Transverse colon (tissue), 4 donors: ENCODE measurements at regions not wholly inside any gene's neighbourhood (a gene's known extent, or its start where the extent isn't known, plus 50 kb on each side); places are given as distances from the start of the nearest gene placed in this dataset.

Experiments used
- EP300 ChIP-seq: sonication (generic); formaldehyde crosslinking; IDR thresholded peaks from one replicate; pipeline ENCODE4 v1.6.1; 2017; ENCODE audit warnings: antibody characterized with exemption, low read depth
- POLR2A ChIP-seq: fragments of 450-650 bp; IDR thresholded peaks from one replicate; pipeline ENCODE4 v1.6.1; 2016; ENCODE audit warnings: antibody characterized with exemption, mild to moderate bottlenecking, moderate library complexity
- POLR2AphosphoS5 ChIP-seq, 3 donors: sonication (generic); formaldehyde crosslinking; IDR thresholded peaks; one replicate each; pipeline ENCODE4 v1.6.1; 2016; ENCODE audit warnings: antibody characterized with exemption in 3 of 3
- TF ChIP-seq, protein P1 (sequence below), 5 experiments: fragments of 200-600 bp in 3 of 5; fragments of 450-650 bp in 2 of 5; sonication (generic) in 3 of 5; IDR thresholded peaks; 1 replicate in 2 of 5; 2 replicates in 3 of 5; pipeline ENCODE4 v1.5.1; 2016 to 2017; ENCODE audit warnings: antibody characterized with exemption in 5 of 5, inconsistent platforms in 3 of 5, mild to moderate bottlenecking in 2 of 5, moderate library complexity in 1 of 5

DNA sequence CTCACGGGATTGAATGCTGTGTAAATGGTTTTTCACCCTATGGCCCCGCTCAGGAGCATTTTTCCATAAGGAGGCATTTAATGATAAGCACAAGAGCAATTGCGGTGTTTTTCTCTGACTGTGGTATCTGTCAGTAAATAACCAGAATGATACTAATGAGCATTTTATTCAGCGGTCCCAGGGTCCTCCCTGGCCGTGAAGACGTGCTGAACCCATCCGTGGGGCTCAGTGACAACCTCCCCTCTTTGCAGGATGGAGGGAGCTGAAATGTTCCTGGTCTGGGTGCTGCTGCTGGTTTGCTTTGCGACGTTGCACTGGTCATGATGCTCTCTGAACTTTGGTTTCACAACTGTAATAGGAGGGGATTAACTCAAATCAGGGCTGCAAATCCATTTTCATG lies 625.6 kb downstream of the AACS start:
- TF ChIP-seq, protein P1, sequence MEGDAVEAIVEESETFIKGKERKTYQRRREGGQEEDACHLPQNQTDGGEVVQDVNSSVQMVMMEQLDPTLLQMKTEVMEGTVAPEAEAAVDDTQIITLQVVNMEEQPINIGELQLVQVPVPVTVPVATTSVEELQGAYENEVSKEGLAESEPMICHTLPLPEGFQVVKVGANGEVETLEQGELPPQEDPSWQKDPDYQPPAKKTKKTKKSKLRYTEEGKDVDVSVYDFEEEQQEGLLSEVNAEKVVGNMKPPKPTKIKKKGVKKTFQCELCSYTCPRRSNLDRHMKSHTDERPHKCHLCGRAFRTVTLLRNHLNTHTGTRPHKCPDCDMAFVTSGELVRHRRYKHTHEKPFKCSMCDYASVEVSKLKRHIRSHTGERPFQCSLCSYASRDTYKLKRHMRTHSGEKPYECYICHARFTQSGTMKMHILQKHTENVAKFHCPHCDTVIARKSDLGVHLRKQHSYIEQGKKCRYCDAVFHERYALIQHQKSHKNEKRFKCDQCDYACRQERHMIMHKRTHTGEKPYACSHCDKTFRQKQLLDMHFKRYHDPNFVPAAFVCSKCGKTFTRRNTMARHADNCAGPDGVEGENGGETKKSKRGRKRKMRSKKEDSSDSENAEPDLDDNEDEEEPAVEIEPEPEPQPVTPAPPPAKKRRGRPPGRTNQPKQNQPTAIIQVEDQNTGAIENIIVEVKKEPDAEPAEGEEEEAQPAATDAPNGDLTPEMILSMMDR (IDR thresholded peaks at IDR 0.05): no peak
- no peak for TF ChIP-seq EP300
- TF ChIP-seq POLR2A: no peak
- no peak for TF ChIP-seq POLR2AphosphoS5 (IDR thresholded peaks at IDR 0.05)
